GM19452 (cell line): ENCODE measurements at regions not wholly inside any gene's neighbourhood (a gene's known extent, or its start where the extent isn't known, plus 50 kb on each side); places are given as distances from the start of the nearest gene placed in this dataset.
A peak's percentile ranks its signal among the peaks of the same experiment; 100 is the strongest.

Experiments
- ATAC-seq: cut with Tn5 transposase; IDR thresholded peaks from one replicate; pipeline ENCODE4 v1.9.1; 2021; ENCODE audit not compliant: unreplicated experiment

DNA sequence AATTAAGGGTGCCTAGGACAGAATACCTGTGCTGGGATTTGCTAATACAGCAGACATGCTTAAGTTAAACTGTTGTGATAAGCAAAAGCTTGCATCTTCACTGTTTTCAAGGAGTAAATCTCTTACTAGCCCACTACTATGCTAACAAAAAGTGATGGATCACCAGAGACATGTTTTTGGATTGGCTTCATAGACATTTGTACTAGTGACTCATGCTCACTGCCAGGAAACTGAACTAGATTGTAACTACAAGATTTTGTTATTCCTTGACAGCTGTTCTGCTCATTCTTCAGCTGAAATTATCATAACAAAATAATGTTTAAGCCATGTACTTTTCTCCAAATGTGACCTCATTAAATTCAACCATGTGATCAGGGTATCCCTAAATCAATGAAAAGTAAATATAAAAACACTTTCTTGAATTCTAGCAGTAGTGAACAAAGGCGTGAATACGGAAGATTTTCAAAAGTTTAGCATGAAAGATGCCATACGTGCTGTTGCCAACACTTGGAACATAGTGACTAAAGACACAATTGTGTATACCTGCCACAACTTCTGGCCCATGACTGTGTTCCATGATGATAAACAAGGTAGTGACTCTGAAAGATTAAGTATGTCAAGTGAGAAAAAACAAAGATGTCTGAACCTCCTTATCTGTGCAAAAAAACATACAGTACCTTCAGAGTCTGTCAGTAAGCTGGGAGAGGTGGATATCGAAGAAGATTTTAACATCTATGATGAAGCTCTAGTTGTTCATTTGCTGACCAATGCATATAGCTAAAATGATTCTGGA, 154.0 kb downstream of the BTC start:
- ATAC-seq: no peak

DNA sequence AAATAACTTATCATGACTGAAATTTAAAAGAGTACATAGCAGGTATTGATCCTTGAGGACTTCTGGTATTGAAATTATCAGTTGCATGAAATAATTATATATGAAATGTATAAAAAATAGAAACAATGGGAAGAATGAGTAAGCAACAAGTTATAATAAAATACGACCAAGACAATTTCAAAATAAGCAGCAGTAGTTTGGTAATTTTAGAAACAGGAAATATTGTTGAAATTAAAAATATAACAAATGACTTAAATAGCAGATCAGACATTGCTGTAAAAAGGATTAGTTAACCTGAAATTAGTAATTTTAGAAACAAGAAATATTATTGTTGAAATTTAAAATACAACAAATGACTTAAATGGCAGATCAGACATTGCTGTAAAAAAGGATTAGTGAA, 152.3 kb downstream of the BTC start:
- ATAC-seq: no peak

DNA sequence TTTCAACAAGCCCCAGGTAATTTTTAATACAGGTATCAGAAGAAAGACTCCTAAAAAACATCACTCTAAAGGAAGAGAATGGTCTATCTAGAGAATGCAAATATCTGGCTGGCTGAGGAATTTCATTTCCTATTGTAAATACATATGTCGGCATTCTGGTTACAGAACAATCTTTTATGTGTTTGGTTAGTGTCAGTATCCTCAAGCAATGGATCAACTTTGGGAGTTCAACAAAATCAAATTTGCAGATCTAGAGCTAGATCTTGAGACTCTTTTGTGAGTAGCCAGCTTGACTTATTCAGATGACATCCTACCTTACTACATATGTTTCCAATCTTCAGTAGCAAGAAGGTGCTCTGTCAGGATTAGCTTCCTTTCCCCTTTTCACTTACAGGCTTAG, 145.1 kb downstream of the BTC start:
- ATAC-seq: no peak

DNA sequence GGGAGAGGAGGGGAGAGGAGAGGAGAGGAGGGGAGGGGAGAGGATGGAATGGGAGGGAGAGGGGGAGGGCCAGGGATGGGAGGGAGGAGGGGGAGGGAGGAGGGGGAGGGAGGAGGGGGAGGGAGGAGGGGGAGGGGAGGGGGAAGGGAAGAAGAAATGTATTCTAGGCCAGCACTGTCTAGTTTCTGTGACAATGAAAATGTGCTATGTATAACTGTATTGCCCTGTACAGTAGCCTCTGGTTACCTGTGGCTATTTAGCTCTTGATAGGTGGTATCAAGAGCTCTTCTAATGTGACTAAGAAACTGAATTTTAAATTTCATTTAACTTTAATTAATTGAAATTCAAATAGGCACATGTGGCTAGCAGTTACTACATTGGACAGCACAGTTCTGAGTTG, 143.1 kb downstream of the BTC start:
- ATAC-seq: no peak

DNA sequence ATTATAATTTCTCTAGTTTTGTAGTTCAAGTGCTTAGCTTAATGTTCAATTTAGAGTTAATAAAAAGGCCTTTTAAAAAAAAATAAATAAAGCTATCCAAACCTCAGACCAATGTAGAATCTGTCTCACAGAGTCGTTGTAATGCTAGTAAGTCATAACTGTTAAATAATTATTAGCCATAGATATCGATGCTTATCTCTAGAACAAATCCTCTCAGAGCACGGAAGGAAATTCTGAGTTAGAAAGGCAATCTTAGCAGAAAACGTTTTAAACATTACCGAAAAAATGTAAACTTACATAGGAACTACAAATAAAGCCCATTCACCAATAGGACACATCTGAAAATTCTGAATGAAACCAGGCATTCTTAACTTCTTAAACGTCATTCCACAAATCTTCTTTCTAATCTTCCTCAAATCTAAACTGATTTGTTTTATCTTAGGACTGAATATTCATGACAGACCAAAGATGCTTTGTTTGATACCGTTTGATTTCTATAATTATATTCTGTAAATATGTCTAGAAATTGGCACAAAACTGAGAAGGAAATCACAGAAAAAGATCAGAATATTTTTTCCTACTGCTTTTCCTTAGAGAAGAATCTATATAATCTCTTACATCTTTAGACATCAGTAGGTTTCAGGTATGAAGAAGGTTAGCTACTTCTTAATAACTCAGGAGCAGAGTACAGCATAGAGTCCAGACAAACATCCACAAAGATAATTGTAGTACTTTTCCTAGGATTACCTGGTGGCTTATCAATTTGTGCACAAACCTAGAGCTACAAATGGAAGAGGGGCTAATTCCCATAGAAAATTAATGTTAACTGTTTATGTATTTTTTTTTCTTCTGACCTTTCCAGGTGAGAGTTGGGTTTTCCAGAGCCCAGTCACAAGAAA, 140.7 kb downstream of the BTC start:
- ATAC-seq: no peak

DNA sequence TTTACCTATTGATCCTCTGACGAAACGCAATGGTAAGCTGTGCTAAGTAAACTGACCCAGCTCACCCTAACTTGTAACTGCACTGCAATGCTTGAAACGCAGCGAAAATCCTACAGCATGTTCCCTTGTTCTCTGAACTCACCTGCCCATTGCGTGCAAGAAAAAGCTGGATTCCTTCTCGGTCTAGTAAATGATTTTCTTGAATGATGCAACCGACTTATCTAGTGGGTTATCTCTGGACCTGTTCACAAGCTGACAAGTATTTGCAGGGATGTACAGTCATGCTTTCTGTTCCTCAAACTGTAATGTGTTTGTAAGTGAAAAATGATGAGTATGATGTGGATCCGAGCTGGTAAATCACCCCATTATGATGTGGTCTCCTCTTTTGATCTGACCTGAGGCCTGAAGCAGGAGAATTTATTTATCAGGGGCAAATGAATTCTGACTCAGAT, 140.1 kb downstream of the BTC start:
- ATAC-seq: no peak

DNA sequence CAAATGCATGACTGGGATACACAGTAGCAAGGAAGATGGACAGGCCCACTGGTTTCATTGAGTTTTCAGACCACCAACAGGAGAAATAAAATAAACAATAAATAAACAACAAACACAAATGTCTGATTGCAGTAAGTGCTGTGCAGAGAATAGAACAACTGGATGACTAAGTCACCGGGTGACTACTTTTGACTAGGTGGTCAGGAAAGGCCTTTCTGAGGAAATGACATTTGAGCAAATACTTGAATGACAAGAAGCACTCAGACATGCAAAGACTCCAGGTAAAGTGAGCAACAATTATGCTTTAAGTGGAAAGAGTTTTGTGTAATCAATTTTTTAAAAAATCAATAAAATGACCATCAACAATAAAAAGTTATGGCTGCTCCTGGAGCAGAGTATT, 137.7 kb downstream of the BTC start:
- no peak for ATAC-seq

DNA sequence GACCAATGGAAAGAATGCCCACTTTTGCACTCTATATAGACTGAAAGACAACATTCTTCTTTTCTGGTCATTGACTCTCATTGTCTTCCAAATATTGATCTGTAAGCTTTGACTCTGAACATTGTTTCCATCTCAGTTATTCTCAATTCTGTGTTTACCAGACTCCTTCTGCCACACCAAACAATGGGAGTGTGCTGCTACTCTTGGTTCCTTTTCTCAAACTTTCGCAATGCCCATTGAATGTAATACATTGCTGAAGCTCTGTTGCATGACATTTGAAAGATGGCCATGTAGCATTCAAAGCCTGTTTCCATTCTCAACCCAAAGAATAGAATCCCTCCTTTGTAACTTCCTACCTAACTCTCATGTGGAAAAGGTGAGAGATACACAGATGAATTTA, 136.2 kb downstream of the BTC start:
- ATAC-seq: no peak

DNA sequence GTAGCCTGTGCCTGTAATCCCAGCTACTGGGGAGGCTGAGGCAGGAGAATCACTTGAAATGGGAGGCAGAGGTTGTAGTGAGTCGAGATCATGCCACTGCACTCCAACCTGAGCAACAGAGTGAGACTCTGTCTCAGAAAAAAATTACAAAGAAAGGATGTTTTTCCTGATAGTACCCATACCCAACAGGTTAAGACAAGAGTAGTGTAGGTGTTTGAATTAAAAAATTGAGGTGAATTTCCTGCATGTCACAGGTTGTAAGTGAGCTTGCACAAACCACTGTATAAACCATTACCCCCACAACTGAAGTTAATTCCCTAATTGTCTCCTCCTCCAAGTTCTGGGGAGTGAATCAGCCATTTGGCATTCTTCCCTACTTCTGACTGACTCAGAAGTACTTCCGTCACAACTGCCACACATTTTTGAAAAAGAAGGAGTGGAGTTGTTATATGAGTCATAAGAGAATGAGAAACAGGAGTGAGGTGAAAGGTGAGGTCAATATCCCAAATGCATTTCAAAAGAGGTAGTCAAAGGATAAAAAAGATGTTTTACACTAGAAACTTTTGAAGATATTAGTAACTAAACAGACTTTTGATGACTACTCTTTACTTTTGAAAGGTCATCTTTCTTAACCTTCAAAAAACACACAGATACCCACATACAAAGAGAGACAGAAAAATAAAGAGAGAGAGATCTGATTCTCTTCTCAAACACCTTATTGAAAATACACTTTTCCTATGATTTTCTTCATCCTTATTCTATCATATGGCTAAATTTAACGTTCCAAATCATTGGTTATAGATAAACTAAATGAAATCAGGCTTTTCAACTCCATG, 134.5 kb downstream of the BTC start:
- no peak for ATAC-seq

DNA sequence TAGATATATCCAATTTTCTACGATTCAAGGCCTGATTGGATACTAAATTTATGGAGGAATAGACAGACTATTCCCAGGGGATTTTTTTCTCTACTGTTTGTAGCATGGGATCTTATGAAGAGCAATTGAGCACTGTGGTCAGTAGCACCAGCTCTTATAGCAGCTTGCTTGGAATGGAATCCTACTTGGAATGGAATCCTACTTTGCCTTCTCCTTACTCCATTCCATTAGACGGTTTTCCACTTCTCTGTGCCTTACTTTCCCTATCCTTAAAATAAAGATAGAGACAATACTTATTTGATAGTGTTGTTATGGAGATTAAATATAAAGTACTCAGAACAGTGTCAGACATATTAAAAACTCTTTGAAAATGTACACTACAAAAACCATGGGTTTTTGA, 133.5 kb downstream of the BTC start:
- ATAC-seq: no peak

DNA sequence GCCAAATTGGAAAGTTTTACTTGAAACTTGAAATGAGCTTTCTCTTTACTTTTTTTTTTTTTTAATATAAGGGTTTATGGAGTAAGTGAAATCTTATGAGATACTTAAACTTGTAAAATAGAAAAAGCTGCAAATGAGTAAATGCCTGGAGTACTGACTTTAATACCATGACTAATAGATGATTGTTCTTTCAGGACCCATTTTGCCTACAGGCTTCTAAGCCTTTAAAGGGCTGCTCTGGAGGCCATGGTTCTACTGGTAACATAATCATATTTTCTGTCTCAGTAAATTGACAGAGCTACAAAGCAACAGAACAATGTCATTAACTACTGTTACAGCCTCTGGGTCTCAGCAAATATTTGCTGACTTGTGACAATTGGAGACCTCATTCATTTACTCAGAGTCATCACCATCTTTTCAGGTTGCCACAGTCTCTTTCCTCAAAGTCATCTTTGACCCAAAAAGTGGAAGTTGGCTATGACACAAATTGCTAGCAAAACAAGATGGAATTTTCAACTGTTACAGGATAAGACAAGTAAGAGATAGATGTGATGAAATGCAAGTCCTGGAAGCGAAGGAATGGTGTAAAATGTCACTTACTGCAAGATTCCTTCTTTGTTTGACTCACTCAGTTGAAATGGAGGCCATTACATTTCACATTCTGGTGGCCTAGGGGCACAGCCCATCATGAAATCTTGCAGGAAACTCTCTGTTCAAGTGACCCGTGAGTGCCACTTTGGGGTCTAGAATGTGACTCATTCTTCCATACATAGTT, 132.7 kb downstream of the BTC start:
- no peak for ATAC-seq

DNA sequence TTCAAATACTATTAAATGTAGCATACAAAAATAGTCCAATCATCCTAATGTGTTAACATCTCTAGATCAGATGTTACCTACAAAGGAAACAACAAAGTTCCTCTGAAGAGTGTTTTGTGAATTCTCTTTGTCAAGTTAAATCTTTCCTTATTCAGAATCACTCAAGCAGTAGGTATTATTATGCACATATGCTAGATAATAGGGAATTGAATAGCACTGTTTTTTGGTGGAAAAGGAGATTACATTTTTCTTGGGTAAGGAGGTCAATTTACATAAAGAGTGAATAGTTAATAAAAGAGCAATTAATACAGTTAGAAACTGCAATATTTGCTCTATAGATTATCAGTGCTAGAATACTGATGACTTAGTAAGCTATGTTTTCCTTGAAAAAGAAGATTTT, 130.7 kb downstream of the BTC start:
- ATAC-seq: no peak

DNA sequence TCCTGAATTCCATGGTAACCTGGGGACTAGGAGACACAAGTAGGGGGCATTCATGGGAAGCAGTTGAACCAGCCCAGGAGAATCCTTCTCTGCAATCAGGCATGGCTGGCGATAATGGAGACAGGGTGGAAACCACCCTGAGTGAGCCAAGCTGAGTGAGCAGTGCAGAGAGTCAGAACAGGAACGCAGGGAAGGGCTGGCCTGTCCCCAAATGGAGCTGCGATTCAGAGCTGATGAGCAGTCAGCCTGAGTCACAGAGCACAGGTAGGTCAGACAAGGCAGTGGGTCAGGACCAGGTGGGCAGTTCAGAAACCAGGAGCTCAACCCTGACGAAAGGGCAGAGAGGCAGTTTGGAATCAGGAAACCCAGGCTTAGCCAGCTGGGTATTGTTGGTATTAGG, 129.0 kb downstream of the BTC start:
- ATAC-seq: no peak

DNA sequence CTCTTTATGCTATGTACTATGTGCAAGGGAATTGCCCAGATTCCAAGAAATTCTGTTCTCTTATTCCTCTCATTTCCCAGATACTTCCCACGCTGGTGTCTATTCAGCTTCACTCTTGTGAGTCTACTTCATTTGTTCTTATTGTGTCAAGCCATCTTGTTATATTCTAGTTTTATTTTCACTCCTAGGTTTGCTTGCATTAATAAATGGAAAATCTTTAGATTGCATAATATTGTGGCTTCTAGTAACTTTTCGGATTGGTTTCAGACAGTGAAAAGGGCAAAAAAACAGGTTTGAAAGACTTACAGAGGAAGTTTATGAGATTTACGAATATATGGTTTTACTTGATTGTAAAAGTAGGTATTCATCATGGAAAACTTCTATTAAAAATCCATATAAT, 128.4 kb downstream of the BTC start:
- no peak for ATAC-seq

DNA sequence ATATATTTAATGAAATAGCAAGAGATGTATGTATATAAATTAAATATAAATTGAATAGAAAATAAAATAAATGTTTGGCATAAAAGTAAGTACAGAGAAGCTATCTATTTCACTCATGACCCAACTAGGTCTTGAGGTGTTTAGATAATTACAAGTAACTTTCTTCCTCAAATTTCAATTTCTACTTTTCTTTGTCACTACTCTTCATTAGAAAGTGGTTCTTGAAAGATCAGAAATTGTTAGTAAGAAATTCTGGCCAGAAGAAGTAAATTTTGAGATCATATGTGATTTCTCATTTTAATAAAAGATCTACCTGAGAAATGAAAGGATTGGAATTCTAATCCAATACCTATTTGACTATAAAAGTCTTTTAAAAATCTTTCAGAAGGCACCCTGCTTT, 126.9 kb downstream of the BTC start:
- no peak for ATAC-seq

DNA sequence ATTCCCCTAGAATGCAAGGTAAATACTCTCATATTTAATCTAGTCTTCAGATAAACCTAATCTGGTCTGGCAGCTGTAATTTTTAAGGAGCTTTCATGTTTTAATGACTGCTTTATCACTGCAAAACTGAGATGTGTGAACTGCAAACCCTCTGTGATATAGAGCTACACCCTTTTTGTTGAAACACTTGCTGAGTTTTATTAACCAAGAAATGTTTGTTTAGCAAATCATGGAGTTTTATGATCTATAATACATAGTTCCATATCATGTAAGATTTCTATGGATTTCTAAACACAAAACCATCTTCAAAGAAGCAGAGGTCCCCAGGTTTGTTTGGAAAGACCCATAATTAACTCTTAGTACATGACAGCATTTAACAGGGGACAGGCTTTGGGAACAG, 126.4 kb downstream of the BTC start:
- ATAC-seq: no peak

DNA sequence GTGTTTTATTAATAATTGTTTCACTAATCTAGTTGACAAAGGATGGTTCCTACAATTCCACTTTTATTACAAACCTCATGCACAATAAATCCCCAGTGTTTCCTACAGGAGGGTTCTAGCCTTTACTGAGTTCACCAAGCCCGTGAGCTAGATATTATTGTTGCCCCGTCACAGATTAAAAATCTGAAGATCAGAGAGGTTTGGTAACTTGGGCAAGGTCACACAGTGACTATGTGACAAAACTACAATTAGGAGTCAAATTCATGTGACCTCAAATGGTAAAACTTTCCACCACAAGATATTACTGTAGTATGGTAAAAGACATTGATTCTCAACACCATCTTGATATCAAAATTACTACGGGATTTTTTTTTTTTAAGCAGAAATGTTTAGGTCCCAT, 124.6 kb downstream of the BTC start:
- ATAC-seq: no peak

DNA sequence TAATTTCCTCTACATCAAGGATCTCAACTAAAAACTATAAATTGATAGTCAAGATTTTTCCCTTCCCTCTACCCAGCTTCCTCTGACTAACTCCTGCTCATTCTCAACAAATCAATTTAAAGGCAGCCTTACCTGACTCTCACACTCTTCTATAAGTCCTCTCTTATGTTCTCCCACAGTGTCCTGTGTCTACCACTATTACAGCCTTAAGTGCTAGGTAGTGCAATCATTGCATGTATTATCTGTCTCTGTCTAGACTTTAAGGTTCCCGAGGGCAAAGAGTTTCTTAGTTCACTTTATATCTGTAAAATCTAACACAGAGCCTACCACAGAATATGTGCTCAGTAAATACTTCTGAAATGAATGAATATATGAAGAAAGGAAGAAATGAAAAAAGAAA, 123.7 kb downstream of the BTC start:
- ATAC-seq: no peak

DNA sequence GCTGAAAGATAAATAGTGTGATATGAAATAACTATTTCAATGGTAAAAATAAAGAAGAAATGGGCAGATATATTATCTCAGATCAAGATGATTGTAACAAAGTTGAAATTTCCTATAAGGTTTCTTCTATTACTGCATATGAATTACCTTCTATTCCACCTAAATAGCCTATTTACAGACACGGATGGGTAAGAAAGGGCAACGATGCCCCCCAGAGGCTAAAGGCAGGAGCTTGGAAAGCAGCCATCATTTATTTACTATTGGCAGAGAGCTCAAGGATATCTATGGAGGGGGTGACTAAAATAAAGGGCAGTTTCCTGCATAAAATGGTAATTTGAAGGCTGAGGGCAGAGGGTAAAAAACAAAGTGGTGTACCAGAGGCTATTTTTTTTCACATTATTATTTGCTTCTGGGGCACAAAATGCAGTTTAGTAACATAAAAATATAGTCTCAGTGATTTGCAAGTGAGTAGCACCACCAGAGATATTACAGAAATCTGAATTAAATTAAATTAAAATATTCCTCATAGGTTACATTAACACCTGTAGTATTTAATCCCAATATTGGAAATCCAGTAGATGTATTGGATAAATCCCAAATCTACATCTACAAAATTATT, 123.1 kb downstream of the BTC start:
- peak; percentile 61 for ATAC-seq

DNA sequence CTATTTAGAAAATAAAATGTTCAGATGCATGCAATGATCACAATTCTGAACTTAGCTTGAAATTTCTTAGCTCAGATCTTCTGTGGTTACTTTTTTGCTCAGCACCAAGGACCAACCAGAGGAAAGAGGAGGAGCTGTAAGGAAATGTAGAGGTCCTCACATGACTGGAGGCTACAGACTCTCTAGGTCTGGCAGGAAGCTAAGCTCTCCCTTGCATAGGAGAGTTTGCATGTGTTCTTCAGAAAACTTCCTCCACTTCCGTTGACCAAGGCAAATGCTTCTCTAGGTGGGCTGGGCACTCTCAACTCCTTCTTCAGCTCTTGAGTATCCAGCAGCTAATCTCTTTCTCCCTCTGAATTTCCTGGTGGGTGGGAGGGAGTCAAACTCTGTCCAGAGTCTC, 119.6 kb downstream of the BTC start:
- ATAC-seq: no peak
